SIG-M5 (cell line): ENCODE measurements at regions not wholly inside any gene's neighbourhood (a gene's known extent, or its start where the extent isn't known, plus 50 kb on each side); places are given as distances from the start of the nearest gene placed in this dataset.

Experiments used
- DNase-seq: peaks from one replicate; lab custom pipeline; 2025; lab: John Stamatoyannopoulos, UW

DNA sequence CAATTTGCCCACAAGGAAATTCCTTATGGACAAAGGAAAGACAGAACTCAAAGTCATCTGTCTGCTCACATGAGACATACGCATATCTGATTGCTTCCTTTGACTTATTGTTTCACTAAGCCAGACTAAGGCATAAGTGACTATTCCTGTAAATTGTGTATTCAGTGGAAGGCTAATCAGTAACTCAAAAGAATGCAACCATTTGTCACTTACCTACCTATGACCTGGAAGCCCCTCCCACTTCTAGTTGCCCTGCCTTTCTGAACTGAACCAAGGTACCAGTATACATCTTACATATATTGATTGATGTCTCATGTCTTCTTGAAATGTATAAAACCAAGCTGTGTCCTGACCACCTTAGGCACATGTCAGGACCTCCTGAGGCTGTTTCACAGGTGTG, 53.5 kb upstream of the PROK2 start:
- DNase-seq = no peak
